ENCODE measurements at regions not wholly inside any gene's neighbourhood (a gene's known extent, or its start where the extent isn't known, plus 50 kb on each side); places are given as distances from the start of the nearest gene placed in this dataset.

DNA sequence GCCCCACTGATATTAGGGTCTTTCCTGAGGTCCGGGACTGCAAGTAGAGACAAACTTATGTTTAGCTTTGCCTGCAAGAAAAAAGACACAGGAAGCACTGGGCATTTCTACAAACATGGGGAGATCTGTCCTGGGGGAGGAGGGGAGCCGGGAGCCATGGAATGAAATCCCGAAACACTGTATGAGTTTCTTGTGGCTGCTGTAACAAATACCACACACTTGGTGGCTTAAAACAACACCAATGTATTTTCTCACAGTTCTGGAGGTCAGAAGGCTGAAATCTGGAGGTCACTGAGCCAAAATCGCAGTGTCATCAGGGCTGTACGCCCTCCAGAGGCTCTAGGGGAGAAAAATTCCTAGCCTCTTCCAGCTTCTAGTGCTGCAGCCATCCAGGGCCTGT is 114.0 kb upstream of the CHST15 start:
- TF ChIP-seq, protein P1, sequence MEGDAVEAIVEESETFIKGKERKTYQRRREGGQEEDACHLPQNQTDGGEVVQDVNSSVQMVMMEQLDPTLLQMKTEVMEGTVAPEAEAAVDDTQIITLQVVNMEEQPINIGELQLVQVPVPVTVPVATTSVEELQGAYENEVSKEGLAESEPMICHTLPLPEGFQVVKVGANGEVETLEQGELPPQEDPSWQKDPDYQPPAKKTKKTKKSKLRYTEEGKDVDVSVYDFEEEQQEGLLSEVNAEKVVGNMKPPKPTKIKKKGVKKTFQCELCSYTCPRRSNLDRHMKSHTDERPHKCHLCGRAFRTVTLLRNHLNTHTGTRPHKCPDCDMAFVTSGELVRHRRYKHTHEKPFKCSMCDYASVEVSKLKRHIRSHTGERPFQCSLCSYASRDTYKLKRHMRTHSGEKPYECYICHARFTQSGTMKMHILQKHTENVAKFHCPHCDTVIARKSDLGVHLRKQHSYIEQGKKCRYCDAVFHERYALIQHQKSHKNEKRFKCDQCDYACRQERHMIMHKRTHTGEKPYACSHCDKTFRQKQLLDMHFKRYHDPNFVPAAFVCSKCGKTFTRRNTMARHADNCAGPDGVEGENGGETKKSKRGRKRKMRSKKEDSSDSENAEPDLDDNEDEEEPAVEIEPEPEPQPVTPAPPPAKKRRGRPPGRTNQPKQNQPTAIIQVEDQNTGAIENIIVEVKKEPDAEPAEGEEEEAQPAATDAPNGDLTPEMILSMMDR (IDR thresholded peaks at IDR 0.05; ENCODE audit: control extremely low read depth, extremely low read depth, low read depth, missing control alignments) = no peak
- ChIA-PET POLR2A (no interaction called here), CTCF (interaction anchor here (1.0 to 2.0 kb wide), 3 partner anchors 8 to 213 kb away, joined by 3 to 7 read pairs (median 3); no protein-coding TSS in a partner anchor)
- DNase-seq (ENCODE audit: extremely low spot score) = no peak

DNA sequence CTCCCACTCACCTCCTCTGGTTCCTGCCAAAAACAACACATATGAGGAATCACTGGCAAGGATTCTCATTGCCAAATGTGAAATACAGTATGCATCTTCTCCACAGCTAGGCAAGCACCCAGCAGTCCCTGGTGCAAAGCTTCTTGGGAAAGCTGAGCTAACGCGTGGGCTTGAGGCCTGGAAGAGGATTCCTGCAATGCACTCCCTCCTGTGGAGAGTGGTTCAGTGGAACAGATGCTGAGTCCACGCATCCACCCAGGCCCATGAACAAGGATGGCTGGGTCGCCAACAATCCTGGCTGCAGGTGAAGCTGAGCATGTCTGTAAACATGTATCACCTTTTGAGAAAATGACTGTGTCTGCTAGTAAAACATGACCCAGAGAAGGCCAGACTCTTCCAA is 113.2 kb upstream of the CHST15 start:
- ChIA-PET CTCF (no interaction called here), POLR2A (no interaction called here)
- TF ChIP-seq, protein P1 (IDR thresholded peaks at IDR 0.05; ENCODE audit: control extremely low read depth, extremely low read depth, low read depth, missing control alignments) = no peak
- DNase-seq (ENCODE audit: extremely low spot score) = no peak

DNA sequence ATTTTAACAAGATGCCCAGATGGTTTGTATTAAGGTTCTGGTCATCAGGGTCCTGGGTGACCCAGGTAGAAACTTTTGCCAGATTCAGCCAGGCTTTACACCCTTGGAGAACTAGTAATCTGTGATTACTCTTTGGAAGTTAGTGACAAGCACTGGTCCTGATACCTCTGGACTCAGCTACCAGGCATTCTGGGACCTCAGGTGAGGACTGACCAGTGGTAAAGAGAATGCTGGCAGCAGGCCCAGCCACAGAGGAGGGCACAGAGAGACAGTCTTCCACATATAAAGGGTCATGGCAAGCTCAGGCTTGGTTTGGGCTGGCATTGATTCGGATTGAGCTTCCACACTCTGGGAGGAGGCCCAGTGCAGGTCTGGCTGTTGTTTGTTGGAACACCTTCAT is 112.0 kb upstream of the CHST15 start:
- TF ChIP-seq, protein P1 (IDR thresholded peaks at IDR 0.05; ENCODE audit: control extremely low read depth, extremely low read depth, low read depth, missing control alignments) = no peak
- ChIA-PET POLR2A (no interaction called here), CTCF (interaction anchor here (0.9 to 1.5 kb wide), 3 partner anchors 8 to 211 kb away, joined by 3 to 9 read pairs (median 3); no protein-coding TSS in a partner anchor)
- no peak for DNase-seq (ENCODE audit: extremely low spot score)

DNA sequence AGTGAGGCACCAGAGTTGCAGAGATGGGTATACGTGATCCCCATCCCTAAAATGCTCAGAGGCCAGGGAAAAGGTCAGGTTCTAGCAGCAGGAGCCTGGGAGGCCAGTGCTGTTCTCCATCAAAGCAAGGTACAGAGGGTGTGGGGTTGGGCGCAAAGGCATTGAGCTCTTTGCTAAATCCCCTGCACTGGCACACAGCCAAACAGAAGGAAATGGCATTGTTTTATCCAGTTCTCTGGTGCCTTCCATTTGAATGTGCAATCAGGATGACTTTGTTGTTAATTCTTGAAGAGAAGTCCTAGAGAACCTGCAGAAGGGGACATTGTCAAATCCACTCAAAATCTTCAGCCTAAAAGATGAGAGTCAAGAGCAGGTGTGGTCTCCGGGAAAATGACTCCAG is 111.3 kb upstream of the CHST15 start:
- CTCF ChIA-PET = interaction anchor here (0.9 to 1.5 kb wide), 3 partner anchors 9 to 210 kb away, joined by 3 to 9 read pairs (median 3); no protein-coding TSS in a partner anchor
- no peak for DNase-seq (ENCODE audit: extremely low spot score)
- TF ChIP-seq, protein P1 (IDR thresholded peaks at IDR 0.05; ENCODE audit: control extremely low read depth, extremely low read depth, low read depth, missing control alignments) = no peak
- POLR2A ChIA-PET = no interaction called here

DNA sequence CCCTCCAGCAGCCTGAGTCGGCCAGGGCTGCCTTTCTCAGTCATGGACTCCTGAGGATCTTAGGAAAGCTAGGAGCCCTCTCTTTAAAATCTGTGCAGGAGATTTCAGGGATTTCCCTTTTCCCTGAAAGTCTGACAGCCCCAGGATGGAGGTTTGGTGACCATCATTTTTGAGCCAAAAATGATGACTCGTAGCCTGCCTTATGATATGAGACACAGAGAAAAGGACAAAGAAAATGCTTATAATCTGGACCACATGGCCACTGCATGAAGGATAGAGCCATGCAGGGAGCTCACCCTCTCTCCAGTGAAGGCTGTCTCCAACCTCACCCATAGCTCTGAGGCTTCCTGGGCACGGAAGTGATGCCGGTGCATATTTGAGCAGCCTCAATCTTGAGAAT is 106.6 kb upstream of the CHST15 start:
- TF ChIP-seq, protein P1 (IDR thresholded peaks at IDR 0.05; ENCODE audit: control extremely low read depth, extremely low read depth, low read depth, missing control alignments) = no peak
- DNase-seq (ENCODE audit: extremely low spot score) = no peak
- CTCF ChIA-PET = interaction anchor here (0.8 to 0.9 kb wide), 2 partner anchors 8 to 16 kb away, joined by 3 read pairs; no protein-coding TSS in a partner anchor
- POLR2A ChIA-PET = no interaction called here

DNA sequence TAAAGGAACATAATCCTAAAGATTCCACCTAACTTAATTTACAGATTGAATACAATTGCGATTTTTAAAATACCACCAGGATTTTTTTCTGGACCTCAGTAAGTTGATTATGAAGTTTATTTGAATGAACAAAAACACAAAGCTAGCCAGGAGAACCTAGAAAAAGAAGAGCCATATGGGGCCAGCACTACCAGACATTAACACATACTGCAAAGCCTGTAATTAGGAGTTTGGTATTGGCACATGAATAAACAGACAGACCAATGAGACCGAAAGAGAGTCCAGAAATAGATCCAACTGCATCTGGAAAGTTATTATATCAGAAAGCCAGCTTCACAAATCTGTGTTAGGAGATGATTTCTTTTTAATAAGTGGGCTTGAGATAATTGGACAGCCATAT is 105.5 kb upstream of the CHST15 start:
- TF ChIP-seq, protein P1 (IDR thresholded peaks at IDR 0.05; ENCODE audit: control extremely low read depth, extremely low read depth, low read depth, missing control alignments) = no peak
- no peak for DNase-seq (ENCODE audit: extremely low spot score)
- POLR2A ChIA-PET = no interaction called here
- CTCF ChIA-PET = interaction anchor here (0.8 kb wide), 1 partner anchor 9 kb away, joined by 3 read pairs; no protein-coding TSS in a partner anchor

DNA sequence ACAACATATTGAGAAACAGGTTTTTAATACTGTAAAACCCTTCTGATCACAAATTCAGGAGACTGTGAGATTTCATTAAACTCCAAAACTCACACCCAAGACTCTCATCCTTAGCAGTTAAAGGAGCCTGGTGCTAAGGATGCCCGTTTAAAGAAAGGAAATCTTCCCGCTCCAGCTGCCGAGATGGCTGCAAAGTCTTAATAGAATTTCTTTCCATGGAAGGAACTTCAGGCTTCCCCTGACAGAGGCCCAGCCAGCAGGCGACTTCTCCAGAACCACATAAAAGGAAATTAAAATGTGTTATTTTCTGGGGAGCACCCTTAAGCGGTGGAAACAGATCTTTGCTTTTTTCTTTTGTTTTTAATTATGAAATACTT is 104.7 kb upstream of the CHST15 start:
- POLR2A ChIA-PET = no interaction called here
- DNase-seq (ENCODE audit: extremely low spot score) = no peak
- CTCF ChIA-PET = no interaction called here
- TF ChIP-seq, protein P1 (IDR thresholded peaks at IDR 0.05; ENCODE audit: control extremely low read depth, extremely low read depth, low read depth, missing control alignments) = no peak

All from GM10248 (cell line).